Neural progenitor cell (in vitro differentiated cells): ENCODE measurements at regions not wholly inside any gene's neighbourhood (a gene's known extent, or its start where the extent isn't known, plus 50 kb on each side); places are given as distances from the start of the nearest gene placed in this dataset.

Experiments used
- EZH2 ChIP-seq: fragments of 200-600 bp; sonication (generic); IDR thresholded peaks from 2 replicates; pipeline ENCODE4 v1.6.1; 2017; ENCODE audit warnings: antibody characterized with exemption, mild to moderate bottlenecking, moderate library complexity
- TF ChIP-seq, protein P1 (sequence below): fragments of 200-600 bp; sonication (generic); IDR thresholded peaks from 2 replicates; pipeline ENCODE4 v1.5.1; 2017; ENCODE audit warnings: antibody characterized with exemption, mild to moderate bottlenecking

DNA sequence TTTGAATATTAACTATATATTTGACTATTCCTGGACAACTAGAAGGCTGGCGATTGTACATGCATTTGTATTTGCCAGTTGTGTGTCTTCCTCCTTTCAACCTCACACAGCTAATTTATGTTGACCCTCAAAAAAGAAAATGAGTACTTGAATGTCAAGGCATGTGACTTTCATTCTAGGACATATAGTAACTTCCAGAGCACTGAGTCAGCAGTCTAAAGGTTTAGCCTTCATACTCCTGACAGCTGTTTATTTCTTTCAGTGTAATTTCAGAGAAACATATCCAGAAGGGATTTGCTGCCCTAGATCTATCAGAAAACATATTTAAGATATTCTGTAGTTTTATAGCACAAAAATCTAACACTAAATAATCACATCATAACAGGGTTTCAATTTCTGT is 74.6 kb upstream of the GOLGA8J start:
- TF ChIP-seq, protein P1, sequence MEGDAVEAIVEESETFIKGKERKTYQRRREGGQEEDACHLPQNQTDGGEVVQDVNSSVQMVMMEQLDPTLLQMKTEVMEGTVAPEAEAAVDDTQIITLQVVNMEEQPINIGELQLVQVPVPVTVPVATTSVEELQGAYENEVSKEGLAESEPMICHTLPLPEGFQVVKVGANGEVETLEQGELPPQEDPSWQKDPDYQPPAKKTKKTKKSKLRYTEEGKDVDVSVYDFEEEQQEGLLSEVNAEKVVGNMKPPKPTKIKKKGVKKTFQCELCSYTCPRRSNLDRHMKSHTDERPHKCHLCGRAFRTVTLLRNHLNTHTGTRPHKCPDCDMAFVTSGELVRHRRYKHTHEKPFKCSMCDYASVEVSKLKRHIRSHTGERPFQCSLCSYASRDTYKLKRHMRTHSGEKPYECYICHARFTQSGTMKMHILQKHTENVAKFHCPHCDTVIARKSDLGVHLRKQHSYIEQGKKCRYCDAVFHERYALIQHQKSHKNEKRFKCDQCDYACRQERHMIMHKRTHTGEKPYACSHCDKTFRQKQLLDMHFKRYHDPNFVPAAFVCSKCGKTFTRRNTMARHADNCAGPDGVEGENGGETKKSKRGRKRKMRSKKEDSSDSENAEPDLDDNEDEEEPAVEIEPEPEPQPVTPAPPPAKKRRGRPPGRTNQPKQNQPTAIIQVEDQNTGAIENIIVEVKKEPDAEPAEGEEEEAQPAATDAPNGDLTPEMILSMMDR = no peak
- no peak for TF ChIP-seq EZH2
